ENCODE measurements at regions not wholly inside any gene's neighbourhood (a gene's known extent, or its start where the extent isn't known, plus 50 kb on each side); places are given as distances from the start of the nearest gene placed in this dataset. TPM values are rescaled to one million over a fixed set of nuclear protein-coding genes. Genes with fewer than 3 reads are reported as not detected.

Small RNA genes in the stretch of these regions (small RNA-seq; reads per million reads assigned to genes)
- gene AL049861.1 (not detected), gene RF02271 (not detected), gene RN7SL583P (not detected), gene RNA5SP52 (0.12 reads per million)

Data from GM12878 (cell line).